ENCODE measurements at regions not wholly inside any gene's neighbourhood (a gene's known extent, or its start where the extent isn't known, plus 50 kb on each side); places are given as distances from the start of the nearest gene placed in this dataset.

DNA sequence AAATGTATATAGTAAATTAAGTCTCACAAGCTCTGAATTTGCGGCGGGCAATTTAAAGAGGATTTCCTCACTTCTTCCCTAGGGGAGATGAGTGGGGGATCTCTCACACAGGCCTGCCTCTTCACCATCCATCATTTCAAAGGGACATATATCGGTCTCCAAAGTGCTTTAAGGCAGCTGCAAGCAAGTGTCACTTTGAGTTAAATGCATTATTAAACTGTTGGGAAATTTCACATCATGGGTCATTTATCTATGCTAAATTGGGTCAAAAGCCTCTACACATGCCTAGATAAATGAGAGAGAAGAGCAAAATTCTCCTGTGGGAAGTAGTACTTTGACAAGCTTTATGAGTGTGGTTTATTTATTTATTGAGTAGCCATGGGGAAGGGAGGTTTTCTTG lies 1106.1 kb upstream of the GOT2 start:
- no peak for TF ChIP-seq REST (IDR thresholded peaks at IDR 0.05; ENCODE audit: low read depth)
- no peak for TF ChIP-seq CEBPB (IDR thresholded peaks at IDR 0.05)
- no peak for TF ChIP-seq NFIC (IDR thresholded peaks at IDR 0.05)
- no peak for TF ChIP-seq TCF12 (IDR thresholded peaks at IDR 0.05; ENCODE audit: low read depth)
- no peak for TF ChIP-seq RAD21 (IDR thresholded peaks at IDR 0.05; ENCODE audit: low read depth)

GRCh38 chr16:59826767-59827166 lies 1092.7 kb upstream of the GOT2 start:
- TF ChIP-seq CEBPB (IDR thresholded peaks at IDR 0.05), result no peak
- TF ChIP-seq TAF1 (IDR thresholded peaks at IDR 0.05; ENCODE audit: low read depth), result no peak
- no peak for TF ChIP-seq EP300 (IDR thresholded peaks at IDR 0.05; ENCODE audit: borderline replicate concordance)
- TF ChIP-seq EGR1 (IDR thresholded peaks at IDR 0.05), result no peak
- no peak for TF ChIP-seq TCF12 (IDR thresholded peaks at IDR 0.05; ENCODE audit: low read depth)
- TF ChIP-seq, protein P1, sequence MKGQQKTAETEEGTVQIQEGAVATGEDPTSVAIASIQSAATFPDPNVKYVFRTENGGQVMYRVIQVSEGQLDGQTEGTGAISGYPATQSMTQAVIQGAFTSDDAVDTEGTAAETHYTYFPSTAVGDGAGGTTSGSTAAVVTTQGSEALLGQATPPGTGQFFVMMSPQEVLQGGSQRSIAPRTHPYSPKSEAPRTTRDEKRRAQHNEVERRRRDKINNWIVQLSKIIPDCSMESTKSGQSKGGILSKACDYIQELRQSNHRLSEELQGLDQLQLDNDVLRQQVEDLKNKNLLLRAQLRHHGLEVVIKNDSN (IDR thresholded peaks at IDR 0.05), result no peak
- TF ChIP-seq FOXM1 (IDR thresholded peaks at IDR 0.05; ENCODE audit: borderline replicate concordance, low read depth), result no peak
- TF ChIP-seq REST (IDR thresholded peaks at IDR 0.05; ENCODE audit: low read depth), result no peak
- TF ChIP-seq ZBTB7A (IDR thresholded peaks at IDR 0.05; ENCODE audit: low read depth), result no peak

GRCh38 chr16:59783191-59783590 lies 1049.1 kb upstream of the GOT2 start:
- no peak for TF ChIP-seq TAF1 (IDR thresholded peaks at IDR 0.05; ENCODE audit: low read depth)
- TF ChIP-seq CEBPB (IDR thresholded peaks at IDR 0.05), result no peak
- no peak for TF ChIP-seq YY1 (IDR thresholded peaks at IDR 0.05; ENCODE audit: low read depth)
- TF ChIP-seq, protein P2, sequence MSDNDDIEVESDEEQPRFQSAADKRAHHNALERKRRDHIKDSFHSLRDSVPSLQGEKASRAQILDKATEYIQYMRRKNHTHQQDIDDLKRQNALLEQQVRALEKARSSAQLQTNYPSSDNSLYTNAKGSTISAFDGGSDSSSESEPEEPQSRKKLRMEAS (IDR thresholded peaks at IDR 0.05), result no peak
- TF ChIP-seq REST (IDR thresholded peaks at IDR 0.05; ENCODE audit: low read depth), result no peak
- no peak for TF ChIP-seq TCF12 (IDR thresholded peaks at IDR 0.05; ENCODE audit: low read depth)
- TF ChIP-seq CREB1 (IDR thresholded peaks at IDR 0.05; ENCODE audit: low read depth), result no peak
- TF ChIP-seq ZBTB7A (IDR thresholded peaks at IDR 0.05; ENCODE audit: low read depth), result no peak
- TF ChIP-seq FOXM1 (IDR thresholded peaks at IDR 0.05; ENCODE audit: borderline replicate concordance, low read depth), result no peak
- TF ChIP-seq, protein P1 (IDR thresholded peaks at IDR 0.05), result no peak
- TF ChIP-seq NFIC (IDR thresholded peaks at IDR 0.05), result no peak
- TF ChIP-seq EP300 (IDR thresholded peaks at IDR 0.05; ENCODE audit: borderline replicate concordance), result no peak
- no peak for TF ChIP-seq RAD21 (IDR thresholded peaks at IDR 0.05; ENCODE audit: low read depth)
- TF ChIP-seq TEAD4 (IDR thresholded peaks at IDR 0.05), result no peak
- TF ChIP-seq EGR1 (IDR thresholded peaks at IDR 0.05), result no peak

DNA sequence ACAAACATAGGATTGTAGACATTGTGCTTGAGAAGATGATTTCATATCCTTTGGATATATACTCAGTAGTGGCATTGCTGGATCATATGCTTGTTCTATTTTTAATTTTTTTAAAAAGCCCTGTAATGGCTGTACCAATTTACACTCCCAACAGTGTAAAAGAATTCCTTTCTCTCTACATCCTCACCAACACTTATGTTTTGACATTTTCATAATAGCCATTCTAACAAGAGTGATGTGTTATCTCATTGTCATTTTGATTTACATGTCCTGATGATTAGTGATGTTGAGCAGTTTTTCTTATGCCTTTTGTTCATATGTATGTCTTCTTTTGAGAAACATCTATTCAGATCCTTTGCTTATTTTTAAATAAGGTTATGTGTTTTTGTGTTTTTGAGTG lies 1039.2 kb upstream of the GOT2 start:
- TF ChIP-seq CREB1 (IDR thresholded peaks at IDR 0.05; ENCODE audit: low read depth) (no peak), RAD21 (IDR thresholded peaks at IDR 0.05; ENCODE audit: low read depth) (no peak), ZBTB7A (IDR thresholded peaks at IDR 0.05; ENCODE audit: low read depth) (no peak), TEAD4 (IDR thresholded peaks at IDR 0.05) (no peak), NFIC (IDR thresholded peaks at IDR 0.05) (no peak), TAF1 (IDR thresholded peaks at IDR 0.05; ENCODE audit: low read depth) (no peak), EP300 (IDR thresholded peaks at IDR 0.05; ENCODE audit: borderline replicate concordance) (no peak)

DNA sequence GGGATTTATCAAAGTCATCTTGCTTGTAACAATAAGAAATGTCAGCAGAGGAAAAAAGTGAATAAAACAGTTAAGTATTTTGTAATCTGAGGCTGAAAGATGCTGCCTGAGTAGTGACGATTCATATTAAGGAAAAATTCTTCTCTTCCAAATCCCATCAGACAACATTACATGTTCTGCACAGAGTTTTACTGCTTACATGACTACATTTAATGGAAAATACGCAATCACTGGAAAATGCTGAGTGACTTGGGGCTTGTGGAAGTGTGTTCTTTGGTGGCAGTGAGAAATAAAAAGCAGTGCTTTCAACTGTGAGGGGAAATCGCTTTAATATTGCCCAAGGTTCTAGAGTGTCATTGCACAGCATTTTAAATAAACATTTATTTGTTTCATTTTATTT lies 1025.2 kb upstream of the GOT2 start:
- TF ChIP-seq TAF1 (IDR thresholded peaks at IDR 0.05; ENCODE audit: low read depth), result no peak
- no peak for TF ChIP-seq TCF12 (IDR thresholded peaks at IDR 0.05; ENCODE audit: low read depth)
- no peak for TF ChIP-seq EP300 (IDR thresholded peaks at IDR 0.05; ENCODE audit: borderline replicate concordance)
- no peak for TF ChIP-seq FOXM1 (IDR thresholded peaks at IDR 0.05; ENCODE audit: borderline replicate concordance, low read depth)
- TF ChIP-seq RAD21 (IDR thresholded peaks at IDR 0.05; ENCODE audit: low read depth), result no peak
- TF ChIP-seq, protein P2 (IDR thresholded peaks at IDR 0.05), result no peak
- no peak for TF ChIP-seq REST (IDR thresholded peaks at IDR 0.05; ENCODE audit: low read depth)
- no peak for TF ChIP-seq NFIC (IDR thresholded peaks at IDR 0.05)
- no peak for TF ChIP-seq ZBTB7A (IDR thresholded peaks at IDR 0.05; ENCODE audit: low read depth)
